Spinal cord (tissue), 9 donors: ENCODE measurements at regions not wholly inside any gene's neighbourhood (a gene's known extent, or its start where the extent isn't known, plus 50 kb on each side); places are given as distances from the start of the nearest gene placed in this dataset.
A peak's percentile ranks its signal among the peaks of the same experiment; 100 is the strongest.

Source experiments
- DNase-seq, 6 donors: peaks; one replicate each; pipeline versions ENCODE4 v3.0.0 to v3.0.0-alpha.2; 2013 to 2015; ENCODE audit warnings: low spot score in 6 of 6, low read depth in 4 of 6
- H3K27ac ChIP-seq: one replicate; pipeline ENCODE4 v1.5.1; 2013; ENCODE audit warnings: low read depth, low read length, control low read depth
- H3K27me3 ChIP-seq: one replicate; pipeline ENCODE4 v1.6.1; 2013; ENCODE audit warnings: low read length; ENCODE audit not compliant: control insufficient read depth, insufficient read depth
- H3K36me3 ChIP-seq: one replicate; pipeline ENCODE4 v1.6.1; 2013; ENCODE audit warnings: low read length; ENCODE audit not compliant: control insufficient read depth, insufficient read depth
- H3K4me1 ChIP-seq: one replicate; pipeline ENCODE4 v1.6.1; 2013; ENCODE audit warnings: low read length; ENCODE audit not compliant: control insufficient read depth, insufficient read depth
- H3K4me3 ChIP-seq: one replicate; pipeline ENCODE4 v1.5.1; 2013; ENCODE audit warnings: low read depth, low read length, control low read depth
- H3K9me3 ChIP-seq: one replicate; pipeline ENCODE4 v1.6.1; 2013; ENCODE audit warnings: low read length; ENCODE audit not compliant: control insufficient read depth, insufficient read depth
- WGBS: methylation state at CpG from one replicate; pipeline ENCODE4 v1.1.5; 2013; ENCODE audit warnings: missing lambda C conversion rate; ENCODE audit not compliant: insufficient coverage; 5-methylcytosine and 5-hydroxymethylcytosine counted together
- donor health status: healthy.

DNA sequence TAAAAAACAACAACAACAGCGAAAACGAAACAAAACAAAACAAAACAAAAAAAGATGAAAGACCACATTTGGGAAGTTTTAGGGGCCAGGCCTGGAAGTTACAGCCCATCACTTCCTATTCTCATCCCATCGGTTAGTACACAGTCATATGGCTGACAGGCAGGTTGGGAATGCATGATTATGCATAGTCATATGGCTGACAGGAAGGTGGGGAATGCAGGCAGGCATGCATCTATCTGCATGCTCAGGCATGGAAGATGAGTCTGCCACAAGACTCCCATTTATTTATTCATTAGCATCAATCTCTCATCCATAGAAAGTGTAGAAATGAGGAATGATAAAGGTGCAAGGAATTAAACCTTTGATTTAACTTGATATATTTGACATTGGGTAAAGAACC lies 325.3 kb upstream of the MEX3C start:
- no CpG with 5 or more reads among the region's 3 CpGs for WGBS
- no peaks in the 10 kb centered on the region for H3K4me1 ChIP-seq

DNA sequence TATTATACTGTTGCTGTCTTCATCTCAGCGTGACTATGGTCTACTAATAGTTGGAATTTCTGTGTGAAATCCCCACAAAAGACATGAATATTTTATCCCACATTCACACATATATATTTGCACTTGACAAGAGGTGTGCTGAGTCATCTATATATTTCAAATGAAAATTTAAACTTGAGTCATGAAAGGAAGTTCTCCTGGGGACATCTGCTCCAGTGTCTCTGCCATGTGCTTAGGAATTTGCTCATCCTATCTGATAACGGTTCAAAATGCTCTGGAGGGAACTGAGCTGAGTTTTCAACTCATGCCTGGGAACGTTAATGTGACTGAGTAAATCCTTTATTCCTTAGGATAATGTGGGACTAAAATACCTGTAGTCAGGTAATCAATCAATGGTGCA lies 326.2 kb upstream of the MEX3C start:
- no peak for DNase-seq
- Histone ChIP-seq H3K27ac (no peak overlapping the region), H3K9me3 (no peaks in the 10 kb centered on the region), H3K4me3 (no peak overlapping the region), H3K27me3 (no peaks in the 10 kb centered on the region), H3K4me1 (no peaks in the 10 kb centered on the region), H3K36me3 (no peaks in the 10 kb centered on the region)
- 65% methylated on average over 2 of the region's 3 CpGs for WGBS

More for the DNA sequence above, 325.3 kb upstream of the MEX3C start:
- DNase-seq = no peak
- no peaks in the 10 kb centered on the region for H3K27me3 ChIP-seq
- H3K36me3 ChIP-seq = no peaks in the 10 kb centered on the region
- no peak overlapping the region for H3K4me3 ChIP-seq
- no peaks in the 10 kb centered on the region for H3K9me3 ChIP-seq
- no peak overlapping the region for H3K27ac ChIP-seq

DNA sequence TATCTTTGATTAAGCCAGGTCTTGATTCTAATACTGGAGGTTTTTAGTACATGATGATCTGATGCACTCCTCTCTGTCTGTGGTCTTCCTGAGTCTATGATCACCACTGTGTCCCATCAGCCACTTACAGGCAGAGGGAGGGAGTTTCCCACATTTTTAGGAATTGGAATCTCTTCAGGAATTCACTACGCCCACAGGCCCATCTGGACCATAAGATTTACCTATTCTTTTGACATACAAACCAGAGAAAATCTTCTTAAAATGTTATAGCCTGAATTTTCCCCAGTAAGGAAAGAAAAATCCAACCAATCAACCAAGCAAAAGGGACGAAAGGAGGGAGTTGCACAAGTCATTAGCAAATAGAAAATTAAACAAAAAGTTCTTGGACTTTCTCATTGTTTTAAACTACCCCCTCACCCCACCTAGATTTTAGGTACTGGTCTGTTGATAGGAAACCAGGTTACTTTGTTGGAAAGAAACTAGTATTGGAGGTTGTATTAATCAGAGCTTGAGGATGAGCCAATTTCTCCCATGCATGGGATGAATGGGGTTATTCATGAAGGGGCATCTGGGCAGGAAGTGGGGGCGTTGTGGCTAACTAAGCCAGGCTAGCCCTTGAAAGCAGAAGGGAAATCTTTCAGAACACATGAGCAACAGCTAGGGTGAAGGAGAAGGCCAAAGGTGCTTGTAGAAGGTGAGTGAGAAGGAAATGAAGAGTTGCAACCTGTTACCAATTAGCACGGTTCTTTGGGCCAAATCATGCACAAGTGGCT lies 328.2 kb upstream of the MEX3C start:
- peak in 1 of 6 donors; percentile 6 for DNase-seq
- H3K9me3 ChIP-seq = no peaks in the 10 kb centered on the region
- H3K27ac ChIP-seq = no peak overlapping the region
- no peak overlapping the region for H3K4me3 ChIP-seq
- WGBS = 86% methylated on average over 2 of the region's 4 CpGs
- no peaks in the 10 kb centered on the region for H3K36me3 ChIP-seq
- no peaks in the 10 kb centered on the region for H3K4me1 ChIP-seq
- H3K27me3 ChIP-seq = no peaks in the 10 kb centered on the region

DNA sequence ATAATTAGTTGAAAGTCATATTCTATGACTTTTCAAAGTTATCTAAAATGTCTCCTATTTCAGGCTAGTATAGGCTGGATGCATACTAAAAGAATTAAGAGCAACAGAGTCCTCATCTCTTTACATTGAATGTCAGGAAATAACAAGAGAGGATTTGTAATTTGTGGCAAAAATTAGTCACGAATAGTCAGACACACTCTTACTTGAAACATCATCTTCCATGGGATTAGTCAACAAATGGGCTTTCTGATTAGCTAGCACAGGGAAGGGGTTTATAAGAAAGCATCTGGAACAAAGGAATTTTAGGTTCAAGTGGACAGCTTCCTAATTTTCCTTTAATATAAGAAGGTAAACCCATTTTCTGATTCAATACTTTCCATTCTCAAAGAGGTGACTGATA lies 330.3 kb upstream of the MEX3C start:
- Histone ChIP-seq H3K27me3 (no peaks in the 10 kb centered on the region), H3K4me3 (no peak overlapping the region), H3K9me3 (no peaks in the 10 kb centered on the region), H3K36me3 (no peaks in the 10 kb centered on the region), H3K4me1 (no peaks in the 10 kb centered on the region), H3K27ac (no peak overlapping the region)
- no peak for DNase-seq
- WGBS = no CpG with 5 or more reads among the region's 1 CpG

DNA sequence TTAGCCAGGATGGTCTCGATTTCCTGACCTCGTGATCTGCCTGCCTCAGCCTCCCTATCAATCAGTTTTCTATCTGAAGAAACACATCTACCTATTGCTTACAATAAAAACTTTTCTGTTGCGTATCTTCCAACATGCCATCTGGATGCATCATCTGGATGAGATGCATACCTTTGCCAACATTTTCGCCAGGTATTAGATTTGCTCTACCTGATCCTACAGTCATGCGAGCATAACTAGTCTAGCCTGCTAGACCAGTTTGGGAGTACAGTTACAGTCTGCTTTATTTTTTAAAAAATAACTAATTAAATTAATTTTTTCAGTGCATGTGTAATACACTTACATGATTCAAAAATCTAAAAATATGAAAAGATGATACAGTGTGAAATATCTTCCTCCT lies 334.0 kb upstream of the MEX3C start:
- WGBS = 100% methylated on average over 4 of the region's 5 CpGs
- Histone ChIP-seq H3K4me3 (no peak overlapping the region), H3K27ac (no peak overlapping the region), H3K27me3 (no peaks in the 10 kb centered on the region), H3K9me3 (no peaks in the 10 kb centered on the region), H3K36me3 (no peaks in the 10 kb centered on the region), H3K4me1 (no peaks in the 10 kb centered on the region)
- no peak for DNase-seq

DNA sequence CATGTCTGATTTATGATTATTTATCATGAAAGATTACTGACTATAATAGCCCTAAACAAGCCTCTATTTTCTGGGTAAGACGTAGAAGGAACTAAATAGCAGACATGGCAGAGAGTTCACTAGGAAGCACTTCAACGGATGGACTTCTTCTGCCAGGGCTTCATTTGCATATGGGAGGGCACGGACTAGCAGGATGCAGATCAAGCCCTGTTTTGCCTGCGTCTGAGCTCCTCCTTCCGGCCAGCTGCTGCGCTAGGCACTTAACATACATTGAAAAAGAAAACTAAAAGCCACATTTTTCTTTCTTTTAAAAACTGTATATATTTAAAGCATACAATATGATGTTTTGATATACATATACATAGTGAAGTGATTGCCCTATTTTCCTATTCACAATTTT lies 340.0 kb upstream of the MEX3C start:
- 12% methylated on average over 3 of the region's 6 CpGs for WGBS
- Histone ChIP-seq H3K36me3 (no peaks in the 10 kb centered on the region), H3K4me3 (no peak overlapping the region), H3K27ac (no peak overlapping the region), H3K27me3 (no peaks in the 10 kb centered on the region), H3K4me1 (no peaks in the 10 kb centered on the region), H3K9me3 (no peaks in the 10 kb centered on the region)
- DNase-seq = peak in 5 of 6 donors; percentile 33 to 87 (median 57)

DNA sequence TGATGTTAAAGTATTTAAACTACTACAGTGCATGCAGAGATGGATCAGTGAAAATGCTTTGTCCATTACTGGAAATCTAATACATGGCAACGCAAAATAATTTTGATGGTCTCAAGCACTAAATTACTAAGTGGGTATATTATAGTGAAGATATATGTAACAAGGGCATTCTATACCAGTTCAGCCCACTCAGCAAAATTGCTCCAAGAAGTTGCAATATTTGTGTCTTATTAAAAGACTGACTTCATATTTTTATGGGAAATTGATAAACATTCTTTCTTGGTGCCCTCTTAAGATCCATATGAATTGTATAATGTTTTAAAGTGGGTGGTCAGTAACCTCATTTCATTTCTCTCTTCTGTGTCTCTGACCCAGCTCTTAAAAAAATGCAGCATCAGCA lies 343.1 kb upstream of the MEX3C start:
- H3K27me3 ChIP-seq = no peaks in the 10 kb centered on the region
- H3K4me3 ChIP-seq = no peak overlapping the region
- H3K36me3 ChIP-seq = no peaks in the 10 kb centered on the region
- no peak for DNase-seq
- no CpG with 5 or more reads among the region's 1 CpG for WGBS
- no peaks in the 10 kb centered on the region for H3K9me3 ChIP-seq
- no peaks in the 10 kb centered on the region for H3K4me1 ChIP-seq
- H3K27ac ChIP-seq = no peak overlapping the region

DNA sequence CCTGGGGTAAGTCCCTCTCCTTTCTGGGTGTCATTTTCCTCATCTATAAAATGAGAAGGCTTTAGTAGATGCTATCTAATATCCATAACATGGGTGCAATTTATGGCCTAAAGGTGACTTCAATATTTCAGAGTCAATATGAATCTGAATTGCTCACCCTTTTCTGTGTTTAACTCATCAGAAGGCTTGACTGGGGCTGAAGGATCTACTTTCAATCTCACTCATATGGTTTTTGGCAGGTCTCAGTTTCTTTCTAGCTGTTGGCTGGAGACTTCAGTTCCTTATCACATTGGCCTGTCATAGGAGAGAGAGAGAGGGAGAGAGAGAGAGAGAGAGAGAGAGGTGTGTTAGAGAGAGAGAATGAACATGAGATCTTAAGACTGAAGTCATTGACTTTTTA lies 343.7 kb upstream of the MEX3C start:
- H3K4me1 ChIP-seq = no peaks in the 10 kb centered on the region
- H3K36me3 ChIP-seq = no peaks in the 10 kb centered on the region
- no peak overlapping the region for H3K4me3 ChIP-seq
- no peaks in the 10 kb centered on the region for H3K9me3 ChIP-seq
- H3K27ac ChIP-seq = no peak overlapping the region
- no peak for DNase-seq
- H3K27me3 ChIP-seq = no peaks in the 10 kb centered on the region

DNA sequence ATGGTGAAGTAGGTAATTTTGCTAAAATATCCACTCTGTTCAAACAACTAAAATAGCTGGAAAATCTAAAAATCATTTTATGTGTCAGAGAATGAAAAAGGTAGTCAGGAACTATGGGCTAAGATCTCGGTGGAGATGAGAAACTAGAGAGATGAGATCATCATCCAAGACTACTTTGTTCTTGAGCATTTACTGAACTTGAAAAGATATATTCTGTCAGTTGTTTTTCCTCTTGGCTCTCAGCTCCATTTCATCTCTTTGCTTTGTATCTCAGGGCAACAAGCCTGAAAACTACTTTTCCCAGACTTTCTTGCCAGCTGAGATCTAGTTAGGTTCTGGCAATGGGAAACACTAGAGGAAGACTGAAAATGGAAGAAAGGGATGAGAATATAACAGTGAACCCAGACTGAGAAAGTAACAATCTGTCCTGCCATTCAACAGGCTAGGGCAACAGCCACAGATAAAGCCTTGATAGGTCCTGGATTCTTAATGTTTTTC lies 346.2 kb upstream of the MEX3C start:
- DNase-seq = peak in 2 of 6 donors; percentile 42 to 78
- Histone ChIP-seq H3K4me1 (no peaks in the 10 kb centered on the region), H3K27me3 (no peaks in the 10 kb centered on the region), H3K9me3 (no peaks in the 10 kb centered on the region), H3K27ac (peak overlapping the region; percentile 42), H3K36me3 (no peaks in the 10 kb centered on the region), H3K4me3 (no peak overlapping the region)
- 33% methylated on average over 1 of the region's 1 CpG for WGBS

DNA sequence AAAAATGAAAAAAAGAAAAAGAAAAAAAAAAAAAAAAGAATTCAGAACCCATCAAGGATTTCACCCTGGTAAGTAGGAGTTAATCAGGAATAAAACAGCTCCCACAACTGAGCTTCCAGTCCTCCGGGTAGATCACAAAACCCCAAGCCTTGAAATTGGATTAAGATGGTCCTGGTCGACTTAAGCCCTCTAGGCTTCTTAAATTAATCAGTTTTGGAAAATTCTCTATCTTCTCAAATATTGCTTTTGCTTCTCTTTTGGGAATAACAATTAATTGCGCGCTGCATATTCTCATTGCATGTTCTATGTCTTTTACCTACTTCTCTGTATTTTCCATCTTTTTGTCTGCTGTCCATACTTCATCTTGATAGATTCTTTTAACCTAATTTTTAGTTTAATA lies 348.0 kb upstream of the MEX3C start:
- Histone ChIP-seq H3K36me3 (no peaks in the 10 kb centered on the region), H3K4me3 (no peak overlapping the region), H3K9me3 (no peaks in the 10 kb centered on the region), H3K4me1 (no peaks in the 10 kb centered on the region), H3K27ac (no peak overlapping the region), H3K27me3 (no peaks in the 10 kb centered on the region)
- no CpG with 5 or more reads among the region's 4 CpGs for WGBS
- DNase-seq = no peak
